Vagina (tissue), 2 donors: ENCODE measurements at regions not wholly inside any gene's neighbourhood (a gene's known extent, or its start where the extent isn't known, plus 50 kb on each side); places are given as distances from the start of the nearest gene placed in this dataset.
"Not testable (repeated sequence)": the region's sequence is repeated elsewhere in the genome, so short reads cannot be mapped to it uniquely, and the experiment has no call there.

Experiments
- DNase-seq, 2 donors: peaks; one replicate each; pipeline ENCODE4 v3.0.0-alpha.2; 2017; ENCODE audit errors: extremely low spot score in 2 of 2
- H3K27ac ChIP-seq: fragments of 200-600 bp; sonication (generic); one replicate; pipeline ENCODE4 v1.5.1; 2019
- H3K27me3 ChIP-seq: fragments of 200-600 bp; sonication (generic); one replicate; pipeline ENCODE4 v1.5.1; 2019
- H3K36me3 ChIP-seq, 2 donors: fragments of 200-600 bp; sonication (generic); one replicate each; pipeline ENCODE4 v1.5.1; 2017 to 2019
- H3K4me1 ChIP-seq: fragments of 200-600 bp; sonication (generic); one replicate; pipeline ENCODE4 v1.5.1; 2019
- H3K4me3 ChIP-seq, 2 donors: fragments of 200-600 bp; sonication (generic); 1 replicate in 1 of 2; 2 replicates in 1 of 2; pipeline ENCODE4 v1.5.1; 2016 to 2019
- H3K9me3 ChIP-seq: fragments of 200-600 bp; sonication (generic); one replicate; pipeline ENCODE4 v1.5.1; 2019
- POLR2A ChIP-seq, 2 donors: fragments of 450-650 bp; IDR thresholded peaks; one replicate each; pipeline ENCODE4 v1.6.1; 2017; ENCODE audit warnings: antibody characterized with exemption in 2 of 2, mild to moderate bottlenecking in 2 of 2, moderate library complexity in 2 of 2
- POLR2AphosphoS5 ChIP-seq, 2 donors: sonication (generic); formaldehyde crosslinking; IDR thresholded peaks; one replicate each; pipeline ENCODE4 v1.9.0; 2017; ENCODE audit warnings: antibody characterized with exemption in 2 of 2, mild to moderate bottlenecking in 2 of 2, low read depth in 1 of 2; ENCODE audit not compliant: insufficient read depth in 1 of 2
- intact Hi-C: fragments of 100-400 bp; cut with DNase I; formaldehyde crosslinking; loops from one replicate; pipeline ENCODE4 v1.15.1; 2023
- TF ChIP-seq, protein P1 (sequence below), 3 experiments: fragments of 450-650 bp in 2 of 3; fragments of 200-600 bp in 1 of 3; sonication (generic) in 1 of 3; IDR thresholded peaks; one replicate each; pipeline ENCODE4 v1.5.1; 2017 to 2019; ENCODE audit warnings: antibody characterized with exemption in 3 of 3, mild to moderate bottlenecking in 2 of 3, moderate library complexity in 2 of 3

GRCh38 chr3:22859618-22860017, 343.5 kb upstream of the UBE2E2 start:
- DNase-seq = no peak
- no peaks in the 10 kb centered on the region for H3K36me3 ChIP-seq
- no peaks in the 10 kb centered on the region for H3K27me3 ChIP-seq
- H3K9me3 ChIP-seq = no peaks in the 10 kb centered on the region
- TF ChIP-seq POLR2AphosphoS5 (IDR thresholded peaks at IDR 0.05; ENCODE audit: insufficient read depth in 1 of 2, low read depth in 1 of 2) (no peak), POLR2A (IDR thresholded peaks at IDR 0.05) (no peak)
- TF ChIP-seq, protein P1, sequence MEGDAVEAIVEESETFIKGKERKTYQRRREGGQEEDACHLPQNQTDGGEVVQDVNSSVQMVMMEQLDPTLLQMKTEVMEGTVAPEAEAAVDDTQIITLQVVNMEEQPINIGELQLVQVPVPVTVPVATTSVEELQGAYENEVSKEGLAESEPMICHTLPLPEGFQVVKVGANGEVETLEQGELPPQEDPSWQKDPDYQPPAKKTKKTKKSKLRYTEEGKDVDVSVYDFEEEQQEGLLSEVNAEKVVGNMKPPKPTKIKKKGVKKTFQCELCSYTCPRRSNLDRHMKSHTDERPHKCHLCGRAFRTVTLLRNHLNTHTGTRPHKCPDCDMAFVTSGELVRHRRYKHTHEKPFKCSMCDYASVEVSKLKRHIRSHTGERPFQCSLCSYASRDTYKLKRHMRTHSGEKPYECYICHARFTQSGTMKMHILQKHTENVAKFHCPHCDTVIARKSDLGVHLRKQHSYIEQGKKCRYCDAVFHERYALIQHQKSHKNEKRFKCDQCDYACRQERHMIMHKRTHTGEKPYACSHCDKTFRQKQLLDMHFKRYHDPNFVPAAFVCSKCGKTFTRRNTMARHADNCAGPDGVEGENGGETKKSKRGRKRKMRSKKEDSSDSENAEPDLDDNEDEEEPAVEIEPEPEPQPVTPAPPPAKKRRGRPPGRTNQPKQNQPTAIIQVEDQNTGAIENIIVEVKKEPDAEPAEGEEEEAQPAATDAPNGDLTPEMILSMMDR (IDR thresholded peaks at IDR 0.05) = no peak
- H3K4me1 ChIP-seq = no peaks in the 10 kb centered on the region
- intact Hi-C loops = no loop called here
- H3K27ac ChIP-seq = no peak overlapping the region
- no peak overlapping the region for H3K4me3 ChIP-seq

DNA sequence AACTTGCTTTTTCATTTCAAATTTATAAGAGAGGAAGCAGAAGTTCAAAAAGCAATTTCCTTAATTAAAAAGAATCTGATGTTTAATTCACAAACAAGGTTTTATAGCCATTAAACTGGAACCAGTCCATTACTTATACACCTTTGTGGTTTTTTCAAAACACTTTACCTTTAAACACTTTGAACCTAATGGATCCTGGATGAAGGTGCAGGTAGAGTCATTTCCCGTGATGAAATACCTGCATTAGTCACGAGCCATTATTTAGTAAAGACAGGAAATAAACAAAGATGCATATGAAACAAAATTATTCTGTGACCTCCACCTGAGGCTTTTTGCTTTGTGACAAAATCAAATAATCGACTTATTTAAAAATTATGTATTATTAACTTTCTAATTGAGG, 341.7 kb upstream of the UBE2E2 start:
- Histone ChIP-seq H3K27ac (no peak overlapping the region), H3K9me3 (no peaks in the 10 kb centered on the region), H3K4me3 (no peak overlapping the region), H3K27me3 (no peaks in the 10 kb centered on the region), H3K4me1 (no peaks in the 10 kb centered on the region), H3K36me3 (no peaks in the 10 kb centered on the region)
- intact Hi-C loops = no loop called here
- DNase-seq = no peak
- TF ChIP-seq, protein P1 (IDR thresholded peaks at IDR 0.05) = no peak
- TF ChIP-seq POLR2A (IDR thresholded peaks at IDR 0.05) (no peak), POLR2AphosphoS5 (IDR thresholded peaks at IDR 0.05; ENCODE audit: insufficient read depth in 1 of 2, low read depth in 1 of 2) (no peak)

- no peaks in the 10 kb centered on the region for H3K36me3 ChIP-seq
- DNase-seq = no peak
- no peak overlapping the region for H3K4me3 ChIP-seq
- no peak overlapping the region for H3K27ac ChIP-seq
- no peaks in the 10 kb centered on the region for H3K9me3 ChIP-seq
- intact Hi-C loops = no loop called here
- H3K27me3 ChIP-seq = no peaks in the 10 kb centered on the region
- H3K4me1 ChIP-seq = no peaks in the 10 kb centered on the region
- TF ChIP-seq POLR2A (IDR thresholded peaks at IDR 0.05) = no peak
These were observed 341.0 kb upstream of the UBE2E2 start for GRCh38 chr3:22862111-22862510.

DNA sequence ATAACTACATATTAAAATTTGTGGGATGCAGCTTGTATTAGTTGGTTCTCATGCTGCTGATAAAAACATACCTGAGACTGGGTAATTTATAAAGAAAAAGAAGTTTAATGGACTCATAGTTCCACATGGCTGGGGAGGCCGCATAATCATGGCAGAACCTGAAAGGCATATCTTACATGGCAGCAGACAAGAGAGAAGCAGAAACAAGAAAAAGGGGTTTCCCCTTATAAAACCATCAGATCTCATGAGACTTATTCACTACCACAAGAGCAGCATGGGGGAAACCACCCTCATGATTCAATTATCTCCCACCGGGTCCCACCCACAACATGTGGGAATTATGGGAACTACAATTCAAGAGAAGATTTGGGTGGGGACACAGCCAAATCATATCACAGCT, 320.3 kb upstream of the UBE2E2 start:
- H3K4me3 ChIP-seq, H3K27me3 ChIP-seq, H3K4me1 ChIP-seq, H3K27ac ChIP-seq, H3K9me3 ChIP-seq, DNase-seq, intact Hi-C loops, H3K36me3 ChIP-seq: not testable (repeated sequence)

DNA sequence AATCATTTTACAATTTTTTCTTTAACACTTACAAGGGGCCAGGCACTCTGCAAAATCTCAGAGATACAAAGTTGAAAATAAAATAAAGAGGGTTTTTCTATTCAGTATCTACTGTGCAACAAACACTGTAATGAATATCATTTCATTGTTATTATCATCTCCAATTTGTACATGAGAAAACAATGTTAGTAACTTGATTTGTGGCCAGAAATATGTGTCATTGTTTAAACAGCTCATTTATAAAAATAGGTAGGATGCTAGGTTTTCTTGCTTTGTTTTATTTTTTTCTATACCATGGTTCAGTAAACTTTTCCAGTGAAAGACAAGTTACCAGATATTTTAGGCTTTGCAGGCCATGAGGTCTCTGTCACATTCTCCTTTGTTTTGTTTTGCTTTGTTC, 318.1 kb upstream of the UBE2E2 start:
- TF ChIP-seq, protein P1 (IDR thresholded peaks at IDR 0.05) = no peak
- no peak for TF ChIP-seq POLR2AphosphoS5 (IDR thresholded peaks at IDR 0.05; ENCODE audit: insufficient read depth in 1 of 2, low read depth in 1 of 2)
- no peak for TF ChIP-seq POLR2A (IDR thresholded peaks at IDR 0.05)
- Histone ChIP-seq H3K27me3 (no peaks in the 10 kb centered on the region), H3K36me3 (no peaks in the 10 kb centered on the region), H3K4me3 (no peak overlapping the region), H3K9me3 (no peaks in the 10 kb centered on the region), H3K4me1 (no peaks in the 10 kb centered on the region), H3K27ac (no peak overlapping the region)
- no peak for DNase-seq
- intact Hi-C loops = no loop called here

- Histone ChIP-seq H3K4me3 (no peak overlapping the region), H3K27me3 (no peaks in the 10 kb centered on the region), H3K9me3 (no peaks in the 10 kb centered on the region), H3K36me3 (no peaks in the 10 kb centered on the region), H3K4me1 (no peaks in the 10 kb centered on the region), H3K27ac (no peak overlapping the region)
- no peak for DNase-seq
- TF ChIP-seq, protein P1 (IDR thresholded peaks at IDR 0.05) = no peak
- intact Hi-C loops = no loop called here
These were observed 317.4 kb upstream of the UBE2E2 start for GRCh38 chr3:22885574-22886341.
